ENCODE measurements at regions not wholly inside any gene's neighbourhood (a gene's known extent, or its start where the extent isn't known, plus 50 kb on each side); places are given as distances from the start of the nearest gene placed in this dataset.

DNA sequence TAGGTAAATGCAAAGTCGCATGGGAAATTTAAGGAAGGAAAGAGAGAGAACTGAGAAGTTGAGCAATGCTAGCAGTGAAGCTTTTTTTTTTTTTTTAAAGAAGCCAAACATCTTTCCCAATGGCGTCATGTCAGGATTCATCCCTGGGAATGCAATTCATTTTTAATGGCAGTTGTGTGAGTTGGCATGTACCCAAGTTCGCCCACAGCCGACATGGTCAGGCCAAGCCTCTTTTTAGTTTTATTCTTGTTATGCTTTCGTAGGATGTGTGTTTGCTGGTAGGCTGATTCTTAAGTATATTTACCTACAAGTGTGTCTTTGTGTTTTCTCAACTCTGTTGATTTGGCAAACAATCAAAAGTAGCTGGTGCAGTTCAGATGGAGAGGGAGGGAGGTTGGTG lies 127.6 kb upstream of the ITGA6 start:
- H3K9me3 Mint-ChIP-seq = no peaks in the 10 kb centered on the region
- no peak for DNase-seq (ENCODE audit: low spot score in 2 of 2, unreplicated experiment in 2 of 2)
- TF ChIP-seq, protein P1, sequence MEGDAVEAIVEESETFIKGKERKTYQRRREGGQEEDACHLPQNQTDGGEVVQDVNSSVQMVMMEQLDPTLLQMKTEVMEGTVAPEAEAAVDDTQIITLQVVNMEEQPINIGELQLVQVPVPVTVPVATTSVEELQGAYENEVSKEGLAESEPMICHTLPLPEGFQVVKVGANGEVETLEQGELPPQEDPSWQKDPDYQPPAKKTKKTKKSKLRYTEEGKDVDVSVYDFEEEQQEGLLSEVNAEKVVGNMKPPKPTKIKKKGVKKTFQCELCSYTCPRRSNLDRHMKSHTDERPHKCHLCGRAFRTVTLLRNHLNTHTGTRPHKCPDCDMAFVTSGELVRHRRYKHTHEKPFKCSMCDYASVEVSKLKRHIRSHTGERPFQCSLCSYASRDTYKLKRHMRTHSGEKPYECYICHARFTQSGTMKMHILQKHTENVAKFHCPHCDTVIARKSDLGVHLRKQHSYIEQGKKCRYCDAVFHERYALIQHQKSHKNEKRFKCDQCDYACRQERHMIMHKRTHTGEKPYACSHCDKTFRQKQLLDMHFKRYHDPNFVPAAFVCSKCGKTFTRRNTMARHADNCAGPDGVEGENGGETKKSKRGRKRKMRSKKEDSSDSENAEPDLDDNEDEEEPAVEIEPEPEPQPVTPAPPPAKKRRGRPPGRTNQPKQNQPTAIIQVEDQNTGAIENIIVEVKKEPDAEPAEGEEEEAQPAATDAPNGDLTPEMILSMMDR (IDR thresholded peaks at IDR 0.05; ENCODE audit: unreplicated experiment) = no peak
- peaks cover 3% of the 10 kb centered on the region for H3K27me3 Mint-ChIP-seq (ENCODE audit: low read depth)
- no peak overlapping the region for H3K4me3 Mint-ChIP-seq
- peaks cover 37% of the 10 kb centered on the region for H3K4me1 Mint-ChIP-seq
- no peaks in the 10 kb centered on the region for H3K36me3 Mint-ChIP-seq
- H3K27ac Mint-ChIP-seq = no peak overlapping the region

DNA sequence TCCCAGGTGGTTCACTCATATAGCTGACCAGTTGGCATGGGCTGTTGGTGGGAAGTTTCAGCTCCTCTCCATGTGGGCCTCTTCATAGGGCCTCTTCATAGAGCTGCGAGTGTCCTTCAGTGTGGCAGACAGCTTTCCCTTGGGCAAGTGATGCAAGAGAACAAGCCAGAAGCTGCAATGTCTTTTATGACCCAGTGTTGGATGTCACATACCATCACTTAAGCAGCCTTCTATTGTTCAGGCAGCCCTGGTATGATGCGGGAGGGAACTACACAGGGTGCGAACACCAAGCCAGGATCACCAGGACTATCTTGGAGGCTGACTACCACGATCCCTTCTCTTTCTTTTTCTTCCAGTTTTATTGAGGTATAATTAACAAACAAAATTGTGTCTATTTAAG lies 126.5 kb upstream of the ITGA6 start:
- DNase-seq (ENCODE audit: low spot score in 2 of 2, unreplicated experiment in 2 of 2) = no peak
- Mint-ChIP-seq H3K27ac (no peak overlapping the region), H3K36me3 (no peaks in the 10 kb centered on the region), H3K4me3 (no peak overlapping the region), H3K27me3 (ENCODE audit: low read depth) (peaks cover 3% of the 10 kb centered on the region), H3K9me3 (no peaks in the 10 kb centered on the region), H3K4me1 (peaks cover 34% of the 10 kb centered on the region)
- TF ChIP-seq, protein P1 (IDR thresholded peaks at IDR 0.05; ENCODE audit: unreplicated experiment) = no peak

DNA sequence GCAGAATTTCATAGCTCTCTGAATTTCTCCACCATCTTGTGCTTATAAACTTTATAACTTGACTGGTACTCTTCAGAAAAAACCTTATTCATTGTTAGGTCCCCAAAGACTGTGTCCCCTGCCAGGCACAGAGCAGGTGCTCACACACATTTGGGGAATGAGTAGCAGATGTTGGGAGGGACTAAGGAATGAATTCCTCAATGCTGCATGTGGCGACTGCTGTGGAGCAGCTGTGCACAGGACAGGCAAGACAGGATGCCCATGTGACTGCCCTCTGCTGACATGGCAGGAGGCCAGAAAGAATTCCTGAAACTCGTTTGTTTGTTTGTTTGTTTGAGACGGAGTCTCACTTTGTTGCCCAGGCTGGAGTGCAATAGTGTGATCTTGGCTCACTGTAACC lies 122.3 kb upstream of the ITGA6 start:
- Mint-ChIP-seq H3K36me3 (no peaks in the 10 kb centered on the region), H3K4me3 (no peak overlapping the region), H3K27me3 (ENCODE audit: low read depth) (no peaks in the 10 kb centered on the region), H3K27ac (no peak overlapping the region), H3K9me3 (no peaks in the 10 kb centered on the region), H3K4me1 (peaks cover 26% of the 10 kb centered on the region)
- TF ChIP-seq, protein P1 (IDR thresholded peaks at IDR 0.05; ENCODE audit: unreplicated experiment) = no peak
- DNase-seq (ENCODE audit: low spot score in 2 of 2, unreplicated experiment in 2 of 2) = no peak

DNA sequence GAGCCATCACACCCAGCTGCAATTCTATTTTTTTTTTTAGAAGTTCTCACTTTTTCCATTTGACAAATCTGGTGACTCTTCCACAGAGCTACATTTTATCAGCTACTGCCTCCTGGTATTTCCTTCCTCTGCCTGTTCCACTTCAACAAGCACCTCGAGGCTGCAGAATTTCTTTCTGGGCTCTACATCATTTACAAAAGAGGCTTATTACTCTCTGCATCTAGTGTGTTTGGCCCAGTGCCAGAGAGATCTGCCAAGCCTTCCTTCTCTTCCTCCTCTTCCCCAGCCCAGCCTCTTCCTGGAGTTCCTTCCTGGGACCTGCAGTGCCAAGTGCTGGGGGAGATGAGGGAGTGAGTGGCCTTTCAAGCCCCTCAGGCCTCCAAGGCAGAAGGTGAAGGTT lies 119.6 kb upstream of the ITGA6 start:
- peak overlapping the region; percentile 72 for H3K27ac Mint-ChIP-seq
- H3K9me3 Mint-ChIP-seq = no peaks in the 10 kb centered on the region
- DNase-seq (ENCODE audit: low spot score in 2 of 2, unreplicated experiment in 2 of 2) = peak in 1 of 2 experiments; percentile 31
- H3K4me1 Mint-ChIP-seq = peaks cover 23% of the 10 kb centered on the region
- TF ChIP-seq, protein P1 (IDR thresholded peaks at IDR 0.05; ENCODE audit: unreplicated experiment) = no peak
- no peak overlapping the region for H3K4me3 Mint-ChIP-seq
- H3K27me3 Mint-ChIP-seq (ENCODE audit: low read depth) = no peaks in the 10 kb centered on the region
- no peaks in the 10 kb centered on the region for H3K36me3 Mint-ChIP-seq

DNA sequence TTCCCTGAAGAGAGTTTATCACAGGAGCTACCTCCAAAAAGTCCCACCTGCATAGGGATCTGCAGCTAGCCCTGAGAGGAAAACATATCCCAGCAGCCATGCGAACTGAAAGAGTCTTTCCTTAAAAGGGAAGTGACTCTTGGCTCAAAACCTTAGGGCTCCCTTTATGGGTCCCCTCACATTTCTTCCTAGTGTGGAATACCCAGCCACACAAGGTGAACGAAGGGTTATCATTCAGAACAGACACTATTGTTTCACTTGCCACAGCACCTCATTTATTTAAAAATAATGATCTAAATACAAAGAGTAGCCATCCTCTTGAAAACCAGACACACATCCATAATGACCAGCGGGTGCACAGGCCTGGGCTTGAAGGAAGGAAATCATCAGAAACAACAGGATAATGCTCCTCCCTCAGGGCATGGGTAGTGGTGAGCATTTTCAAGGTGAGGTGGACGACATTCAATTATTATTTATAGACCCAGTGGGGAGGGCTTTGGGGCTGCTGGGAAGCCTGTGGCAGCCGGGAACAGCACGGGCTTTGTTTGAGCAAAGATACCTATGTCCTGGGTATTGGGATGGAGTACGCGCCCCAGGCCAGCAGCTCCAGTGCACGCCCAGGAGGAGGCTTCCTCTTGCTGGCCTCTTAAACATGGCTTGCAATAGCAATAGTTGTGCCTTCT lies 119.0 kb upstream of the ITGA6 start:
- H3K4me1 Mint-ChIP-seq = peaks cover 20% of the 10 kb centered on the region
- H3K27me3 Mint-ChIP-seq (ENCODE audit: low read depth) = no peaks in the 10 kb centered on the region
- H3K27ac Mint-ChIP-seq = peak overlapping the region; percentile 72
- TF ChIP-seq, protein P1 (IDR thresholded peaks at IDR 0.05; ENCODE audit: unreplicated experiment) = no peak
- H3K4me3 Mint-ChIP-seq = no peak overlapping the region
- no peak for DNase-seq (ENCODE audit: low spot score in 2 of 2, unreplicated experiment in 2 of 2)
- H3K36me3 Mint-ChIP-seq = no peaks in the 10 kb centered on the region
- no peaks in the 10 kb centered on the region for H3K9me3 Mint-ChIP-seq
